ENCODE measurements at regions not wholly inside any gene's neighbourhood (a gene's known extent, or its start where the extent isn't known, plus 50 kb on each side); places are given as distances from the start of the nearest gene placed in this dataset.
A peak's percentile ranks its signal among the peaks of the same experiment; 100 is the strongest.

GRCh38 chrX:7201496-7201895 is 53.5 kb upstream of the PUDP start:
- no peak overlapping the region for H3K4me2 ChIP-seq (ENCODE audit: extremely low read depth, insufficient read depth, low read length)
- no peak for TF ChIP-seq EZH2 (IDR thresholded peaks at IDR 0.05; ENCODE audit: low read length, missing control alignments)
- TF ChIP-seq, protein P1, sequence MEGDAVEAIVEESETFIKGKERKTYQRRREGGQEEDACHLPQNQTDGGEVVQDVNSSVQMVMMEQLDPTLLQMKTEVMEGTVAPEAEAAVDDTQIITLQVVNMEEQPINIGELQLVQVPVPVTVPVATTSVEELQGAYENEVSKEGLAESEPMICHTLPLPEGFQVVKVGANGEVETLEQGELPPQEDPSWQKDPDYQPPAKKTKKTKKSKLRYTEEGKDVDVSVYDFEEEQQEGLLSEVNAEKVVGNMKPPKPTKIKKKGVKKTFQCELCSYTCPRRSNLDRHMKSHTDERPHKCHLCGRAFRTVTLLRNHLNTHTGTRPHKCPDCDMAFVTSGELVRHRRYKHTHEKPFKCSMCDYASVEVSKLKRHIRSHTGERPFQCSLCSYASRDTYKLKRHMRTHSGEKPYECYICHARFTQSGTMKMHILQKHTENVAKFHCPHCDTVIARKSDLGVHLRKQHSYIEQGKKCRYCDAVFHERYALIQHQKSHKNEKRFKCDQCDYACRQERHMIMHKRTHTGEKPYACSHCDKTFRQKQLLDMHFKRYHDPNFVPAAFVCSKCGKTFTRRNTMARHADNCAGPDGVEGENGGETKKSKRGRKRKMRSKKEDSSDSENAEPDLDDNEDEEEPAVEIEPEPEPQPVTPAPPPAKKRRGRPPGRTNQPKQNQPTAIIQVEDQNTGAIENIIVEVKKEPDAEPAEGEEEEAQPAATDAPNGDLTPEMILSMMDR (conservative IDR thresholded peaks at IDR 0.05 in 1 of 2, IDR thresholded peaks at IDR 0.05 in 1 of 2; ENCODE audit: low read depth in 1 of 2, low read length in 2 of 2), result no peak
- no peaks in the 10 kb centered on the region for H3K27me3 ChIP-seq (ENCODE audit: control insufficient read depth, insufficient read depth, low read length)
- H3K4me1 ChIP-seq (ENCODE audit: control insufficient read depth, extremely low read depth, insufficient read depth, low read length), result no peaks in the 10 kb centered on the region
- no peaks in the 10 kb centered on the region for H3K9me3 ChIP-seq (ENCODE audit: control insufficient read depth, insufficient read depth, low read depth, low read length)
- H3K9ac ChIP-seq (ENCODE audit: insufficient read depth, low read length), result no peak overlapping the region
- no peak overlapping the region for H3K4me3 ChIP-seq (replicated peaks in 1 of 4; ENCODE audit: control extremely low read depth in 1 of 4, insufficient read depth in 1 of 4, low read depth in 3 of 4, low read length in 4 of 4)
- H3K36me3 ChIP-seq (ENCODE audit: control insufficient read depth, insufficient read depth, low read length), result no peaks in the 10 kb centered on the region
- no peaks in the 10 kb centered on the region for H4K20me1 ChIP-seq (ENCODE audit: control insufficient read depth, extremely low read depth, insufficient read depth, low read length)
- H3K27ac ChIP-seq (ENCODE audit: insufficient read depth, low read length), result no peak overlapping the region
- H3K79me2 ChIP-seq (ENCODE audit: control insufficient read depth, insufficient read depth, low read length), result no peaks in the 10 kb centered on the region
- DNase-seq (ENCODE audit: low read depth in 2 of 2), result peak in 1 of 2 donors; percentile 18
- no peak overlapping the region for H2AFZ ChIP-seq (ENCODE audit: low read length)

- Histone ChIP-seq H3K36me3 (ENCODE audit: control insufficient read depth, insufficient read depth, low read length) (no peaks in the 10 kb centered on the region), H3K9me3 (ENCODE audit: control insufficient read depth, insufficient read depth, low read depth, low read length) (no peaks in the 10 kb centered on the region), H3K79me2 (ENCODE audit: control insufficient read depth, insufficient read depth, low read length) (no peaks in the 10 kb centered on the region), H3K27ac (ENCODE audit: insufficient read depth, low read length) (no peak overlapping the region), H3K27me3 (ENCODE audit: control insufficient read depth, insufficient read depth, low read length) (no peaks in the 10 kb centered on the region), H3K4me3 (replicated peaks in 1 of 4; ENCODE audit: control extremely low read depth in 1 of 4, insufficient read depth in 1 of 4, low read depth in 3 of 4, low read length in 4 of 4) (no peak overlapping the region), H3K4me2 (ENCODE audit: extremely low read depth, insufficient read depth, low read length) (no peak overlapping the region), H4K20me1 (ENCODE audit: control insufficient read depth, extremely low read depth, insufficient read depth, low read length) (no peaks in the 10 kb centered on the region), H3K9ac (ENCODE audit: insufficient read depth, low read length) (no peak overlapping the region), H2AFZ (ENCODE audit: low read length) (no peak overlapping the region), H3K4me1 (ENCODE audit: control insufficient read depth, extremely low read depth, insufficient read depth, low read length) (no peaks in the 10 kb centered on the region)
- TF ChIP-seq EZH2 (IDR thresholded peaks at IDR 0.05; ENCODE audit: low read length, missing control alignments), result no peak
- TF ChIP-seq, protein P1 (conservative IDR thresholded peaks at IDR 0.05 in 1 of 2, IDR thresholded peaks at IDR 0.05 in 1 of 2; ENCODE audit: low read depth in 1 of 2, low read length in 2 of 2), result no peak
- no peak for DNase-seq (ENCODE audit: low read depth in 2 of 2)
These were observed 50.5 kb upstream of the PUDP start for GRCh38 chrX:7198499-7198898.

Data from fibroblast of lung (primary cell).